Gastrocnemius medialis (tissue), 4 donors: ENCODE measurements at regions not wholly inside any gene's neighbourhood (a gene's known extent, or its start where the extent isn't known, plus 50 kb on each side); places are given as distances from the start of the nearest gene placed in this dataset.

Source experiments
- POLR2A ChIP-seq, 2 donors: fragments of 450-650 bp; IDR thresholded peaks; one replicate each; pipeline ENCODE4 v1.6.1; 2017; ENCODE audit warnings: antibody characterized with exemption in 2 of 2, mild to moderate bottlenecking in 2 of 2, moderate library complexity in 2 of 2
- TF ChIP-seq, protein P1 (sequence below), 5 experiments: fragments of 450-650 bp in 3 of 5; fragments of 200-600 bp in 2 of 5; sonication (generic) in 2 of 5; IDR thresholded peaks in 4 of 5; conservative IDR thresholded peaks in 1 of 5; 1 replicate in 4 of 5; 2 replicates in 1 of 5; pipeline ENCODE4 v1.5.1; 2016 to 2019; ENCODE audit warnings: antibody characterized with exemption in 5 of 5, mild to moderate bottlenecking in 3 of 5, moderate library complexity in 3 of 5

DNA sequence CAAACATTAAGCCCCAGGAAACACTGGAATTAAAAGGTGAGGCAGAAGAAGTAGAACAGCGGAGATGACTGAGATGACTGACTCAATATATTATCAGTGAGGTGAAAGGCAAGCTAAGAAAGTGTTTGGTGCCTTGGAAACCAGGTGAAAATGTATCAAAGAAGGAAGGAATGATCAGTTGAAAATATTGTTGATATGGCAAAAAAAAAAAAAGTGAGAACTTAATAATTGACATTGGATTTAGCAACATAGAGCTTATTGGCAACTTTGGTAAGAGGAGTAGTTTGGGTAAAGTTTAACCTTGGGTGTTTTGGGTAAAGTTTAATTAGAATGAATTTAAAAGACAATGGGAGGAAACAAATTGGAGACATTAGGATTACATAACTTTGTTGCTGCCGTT is 127.7 kb upstream of the MYOCD start:
- TF ChIP-seq, protein P1, sequence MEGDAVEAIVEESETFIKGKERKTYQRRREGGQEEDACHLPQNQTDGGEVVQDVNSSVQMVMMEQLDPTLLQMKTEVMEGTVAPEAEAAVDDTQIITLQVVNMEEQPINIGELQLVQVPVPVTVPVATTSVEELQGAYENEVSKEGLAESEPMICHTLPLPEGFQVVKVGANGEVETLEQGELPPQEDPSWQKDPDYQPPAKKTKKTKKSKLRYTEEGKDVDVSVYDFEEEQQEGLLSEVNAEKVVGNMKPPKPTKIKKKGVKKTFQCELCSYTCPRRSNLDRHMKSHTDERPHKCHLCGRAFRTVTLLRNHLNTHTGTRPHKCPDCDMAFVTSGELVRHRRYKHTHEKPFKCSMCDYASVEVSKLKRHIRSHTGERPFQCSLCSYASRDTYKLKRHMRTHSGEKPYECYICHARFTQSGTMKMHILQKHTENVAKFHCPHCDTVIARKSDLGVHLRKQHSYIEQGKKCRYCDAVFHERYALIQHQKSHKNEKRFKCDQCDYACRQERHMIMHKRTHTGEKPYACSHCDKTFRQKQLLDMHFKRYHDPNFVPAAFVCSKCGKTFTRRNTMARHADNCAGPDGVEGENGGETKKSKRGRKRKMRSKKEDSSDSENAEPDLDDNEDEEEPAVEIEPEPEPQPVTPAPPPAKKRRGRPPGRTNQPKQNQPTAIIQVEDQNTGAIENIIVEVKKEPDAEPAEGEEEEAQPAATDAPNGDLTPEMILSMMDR (IDR thresholded peaks at IDR 0.05 in 4 of 5, conservative IDR thresholded peaks at IDR 0.05 in 1 of 5) = no peak
- TF ChIP-seq POLR2A (IDR thresholded peaks at IDR 0.05) = no peak
